ENCODE measurements at regions not wholly inside any gene's neighbourhood (a gene's known extent, or its start where the extent isn't known, plus 50 kb on each side); places are given as distances from the start of the nearest gene placed in this dataset.

DNA sequence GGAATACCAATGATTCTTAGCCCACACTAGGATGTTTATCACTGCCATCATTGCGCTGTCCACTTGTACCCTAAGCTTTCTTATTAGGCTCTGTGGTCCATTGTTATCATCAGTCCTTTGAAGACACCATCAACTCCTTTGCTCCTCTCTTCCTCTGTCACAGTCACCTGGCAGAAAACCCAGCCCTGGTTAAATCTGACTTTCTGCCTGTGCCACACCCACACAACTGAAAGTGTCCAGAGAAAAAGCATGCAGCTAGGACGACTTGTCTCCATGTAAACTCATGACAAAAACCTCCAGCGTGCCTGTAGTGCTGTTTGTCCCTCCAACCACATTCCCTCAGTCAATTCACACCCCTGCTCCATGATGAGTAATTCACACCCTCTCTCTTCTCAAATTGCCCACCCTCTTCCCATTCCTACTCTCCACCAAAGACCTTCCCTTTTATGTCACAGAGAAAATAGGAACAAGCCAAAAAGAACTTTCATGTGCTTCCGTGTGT lies 297.4 kb upstream of the MGAT5 start:
- TF ChIP-seq, protein P1, sequence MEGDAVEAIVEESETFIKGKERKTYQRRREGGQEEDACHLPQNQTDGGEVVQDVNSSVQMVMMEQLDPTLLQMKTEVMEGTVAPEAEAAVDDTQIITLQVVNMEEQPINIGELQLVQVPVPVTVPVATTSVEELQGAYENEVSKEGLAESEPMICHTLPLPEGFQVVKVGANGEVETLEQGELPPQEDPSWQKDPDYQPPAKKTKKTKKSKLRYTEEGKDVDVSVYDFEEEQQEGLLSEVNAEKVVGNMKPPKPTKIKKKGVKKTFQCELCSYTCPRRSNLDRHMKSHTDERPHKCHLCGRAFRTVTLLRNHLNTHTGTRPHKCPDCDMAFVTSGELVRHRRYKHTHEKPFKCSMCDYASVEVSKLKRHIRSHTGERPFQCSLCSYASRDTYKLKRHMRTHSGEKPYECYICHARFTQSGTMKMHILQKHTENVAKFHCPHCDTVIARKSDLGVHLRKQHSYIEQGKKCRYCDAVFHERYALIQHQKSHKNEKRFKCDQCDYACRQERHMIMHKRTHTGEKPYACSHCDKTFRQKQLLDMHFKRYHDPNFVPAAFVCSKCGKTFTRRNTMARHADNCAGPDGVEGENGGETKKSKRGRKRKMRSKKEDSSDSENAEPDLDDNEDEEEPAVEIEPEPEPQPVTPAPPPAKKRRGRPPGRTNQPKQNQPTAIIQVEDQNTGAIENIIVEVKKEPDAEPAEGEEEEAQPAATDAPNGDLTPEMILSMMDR (IDR thresholded peaks at IDR 0.05; ENCODE audit: insufficient read depth in 1 of 2, low read depth in 1 of 2, low read length in 1 of 2, severe bottlenecking in 1 of 2, unreplicated experiment in 1 of 2): no peak
- H3K4me3 ChIP-seq (ENCODE audit: low read depth, low read length): no peak overlapping the region
- no peaks in the 10 kb centered on the region for H3K4me1 ChIP-seq
- intact Hi-C loops (cut with micrococcal nuclease; ENCODE audit: unreplicated experiment): no loop called here
- POLR2A ChIA-PET: no interaction called here
- Mint-ChIP-seq H3K27me3 (ENCODE audit: insufficient read depth, unreplicated experiment) (peaks cover 21% of the 10 kb centered on the region), H3K36me3 (ENCODE audit: insufficient read depth, unreplicated experiment) (no peaks in the 10 kb centered on the region), H3K27ac (ENCODE audit: unreplicated experiment) (no peak overlapping the region), H3K9me3 (ENCODE audit: unreplicated experiment) (no peaks in the 10 kb centered on the region), H3K4me3 (ENCODE audit: unreplicated experiment) (no peak overlapping the region), H3K4me1 (ENCODE audit: low read depth, unreplicated experiment) (no peaks in the 10 kb centered on the region)
- no peaks in the 10 kb centered on the region for H3K36me3 ChIP-seq (ENCODE audit: control insufficient read depth, insufficient read depth, low read length)
- no peaks in the 10 kb centered on the region for H3K9me3 ChIP-seq
- no peaks in the 10 kb centered on the region for H3K27me3 ChIP-seq (replicated peaks; ENCODE audit: control insufficient read depth, insufficient read depth, low read length)
- BruUV-seq (replicated peaks): no TSS peak
- no peak for DNase-seq
- CTCF ChIA-PET: no interaction called here

DNA sequence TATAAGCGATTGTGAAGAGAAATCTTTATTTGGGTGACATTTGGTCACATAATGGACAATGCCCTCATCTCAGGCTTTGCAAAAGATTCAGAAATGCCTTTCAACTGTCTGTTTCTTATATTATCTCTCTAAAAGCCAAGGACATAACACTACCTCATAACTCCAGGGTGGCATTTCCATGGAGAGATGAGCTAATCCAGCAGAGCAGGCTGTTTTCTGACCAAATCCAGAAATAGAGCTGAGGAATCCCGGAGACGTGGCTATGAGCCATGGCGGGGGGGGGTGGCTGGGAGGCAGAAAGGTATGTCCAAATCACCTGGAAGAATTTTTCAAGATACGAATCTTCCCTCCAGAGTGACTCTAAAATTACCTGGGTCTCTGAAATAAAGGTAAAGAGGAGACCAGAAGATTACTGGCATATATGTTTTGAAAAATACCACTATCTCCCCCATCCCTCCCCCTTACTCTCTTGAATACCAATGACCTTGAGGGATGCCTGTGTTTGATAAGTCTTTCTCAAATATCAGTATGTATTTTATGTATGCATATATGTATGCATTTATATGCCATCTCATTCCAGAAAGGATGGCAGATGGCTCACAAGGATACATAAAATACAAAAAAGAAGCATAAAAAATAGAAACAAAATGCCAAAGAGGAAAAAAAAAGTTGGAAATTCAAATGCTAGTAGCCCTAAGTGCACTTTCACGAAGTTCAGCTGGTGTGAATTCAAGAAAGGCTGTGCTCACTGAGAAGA lies 296.0 kb upstream of the MGAT5 start:
- H3K36me3 Mint-ChIP-seq (ENCODE audit: insufficient read depth, unreplicated experiment): no peaks in the 10 kb centered on the region

DNA sequence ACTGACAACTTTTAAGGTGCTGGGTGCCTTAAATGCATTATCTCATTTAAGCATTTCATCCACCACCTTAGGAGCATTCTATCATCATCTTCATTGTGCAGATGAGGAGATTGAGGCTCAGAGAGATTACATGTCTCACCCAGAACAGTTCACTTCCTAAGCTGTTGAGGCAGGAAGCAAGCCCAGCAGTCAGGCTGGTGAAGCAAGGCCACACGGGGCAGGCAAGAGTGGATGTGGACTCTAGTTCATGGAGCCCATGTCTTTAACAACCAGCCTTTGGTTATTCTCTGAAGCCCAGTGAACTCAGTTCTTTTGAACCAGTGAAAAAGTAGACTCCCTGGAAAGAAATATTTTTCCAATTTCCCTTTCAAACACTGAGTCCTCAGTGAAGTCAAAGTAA lies 294.8 kb upstream of the MGAT5 start:
- no peaks in the 10 kb centered on the region; the same call in 1 of the 2 replicates for H3K27me3 ChIP-seq (replicated peaks; ENCODE audit: control insufficient read depth, insufficient read depth, low read length)
- BruUV-seq (replicated peaks): no TSS peak
- H3K4me1 Mint-ChIP-seq (ENCODE audit: low read depth, unreplicated experiment): no peaks in the 10 kb centered on the region
- H3K9me3 ChIP-seq: no peaks in the 10 kb centered on the region
- no peak for DNase-seq
- intact Hi-C loops (cut with micrococcal nuclease; ENCODE audit: unreplicated experiment): no loop called here
- TF ChIP-seq, protein P1 (IDR thresholded peaks at IDR 0.05; ENCODE audit: insufficient read depth in 1 of 2, low read depth in 1 of 2, low read length in 1 of 2, severe bottlenecking in 1 of 2, unreplicated experiment in 1 of 2): no peak
- ChIA-PET POLR2A (no interaction called here), CTCF (no interaction called here)
- no peaks in the 10 kb centered on the region for H3K4me1 ChIP-seq
- H3K4me3 Mint-ChIP-seq (ENCODE audit: unreplicated experiment): no peak overlapping the region
- H3K36me3 Mint-ChIP-seq (ENCODE audit: insufficient read depth, unreplicated experiment): no peaks in the 10 kb centered on the region
- H3K9me3 Mint-ChIP-seq (ENCODE audit: unreplicated experiment): no peaks in the 10 kb centered on the region
- peaks cover 20% of the 10 kb centered on the region for H3K27me3 Mint-ChIP-seq (ENCODE audit: insufficient read depth, unreplicated experiment)
- no peak overlapping the region for H3K27ac Mint-ChIP-seq (ENCODE audit: unreplicated experiment)
- no peaks in the 10 kb centered on the region for H3K36me3 ChIP-seq (ENCODE audit: control insufficient read depth, insufficient read depth, low read length)
- no peak overlapping the region for H3K4me3 ChIP-seq (ENCODE audit: low read depth, low read length)

More for the DNA sequence above, 296.0 kb upstream of the MGAT5 start:
- no peak overlapping the region for H3K4me3 ChIP-seq (ENCODE audit: low read depth, low read length)
- no peaks in the 10 kb centered on the region for H3K9me3 Mint-ChIP-seq (ENCODE audit: unreplicated experiment)
- intact Hi-C loops (cut with micrococcal nuclease; ENCODE audit: unreplicated experiment): no loop called here
- POLR2A ChIA-PET: no interaction called here
- no peak for DNase-seq
- TF ChIP-seq, protein P1 (IDR thresholded peaks at IDR 0.05; ENCODE audit: insufficient read depth in 1 of 2, low read depth in 1 of 2, low read length in 1 of 2, severe bottlenecking in 1 of 2, unreplicated experiment in 1 of 2): no peak
- no peak overlapping the region for H3K27ac Mint-ChIP-seq (ENCODE audit: unreplicated experiment)
- H3K4me3 Mint-ChIP-seq (ENCODE audit: unreplicated experiment): no peak overlapping the region
- BruUV-seq (replicated peaks): no TSS peak
- no peaks in the 10 kb centered on the region for H3K9me3 ChIP-seq
- H3K27me3 ChIP-seq (replicated peaks; ENCODE audit: control insufficient read depth, insufficient read depth, low read length): no peaks in the 10 kb centered on the region; the same call in 1 of the 2 replicates
- no peaks in the 10 kb centered on the region for H3K4me1 Mint-ChIP-seq (ENCODE audit: low read depth, unreplicated experiment)
- CTCF ChIA-PET: no interaction called here
- H3K27me3 Mint-ChIP-seq (ENCODE audit: insufficient read depth, unreplicated experiment): peaks cover 24% of the 10 kb centered on the region
- no peaks in the 10 kb centered on the region for H3K4me1 ChIP-seq
- no peaks in the 10 kb centered on the region for H3K36me3 ChIP-seq (ENCODE audit: control insufficient read depth, insufficient read depth, low read length)
